ENCODE measurements at regions not wholly inside any gene's neighbourhood (a gene's known extent, or its start where the extent isn't known, plus 50 kb on each side); places are given as distances from the start of the nearest gene placed in this dataset.

DNA sequence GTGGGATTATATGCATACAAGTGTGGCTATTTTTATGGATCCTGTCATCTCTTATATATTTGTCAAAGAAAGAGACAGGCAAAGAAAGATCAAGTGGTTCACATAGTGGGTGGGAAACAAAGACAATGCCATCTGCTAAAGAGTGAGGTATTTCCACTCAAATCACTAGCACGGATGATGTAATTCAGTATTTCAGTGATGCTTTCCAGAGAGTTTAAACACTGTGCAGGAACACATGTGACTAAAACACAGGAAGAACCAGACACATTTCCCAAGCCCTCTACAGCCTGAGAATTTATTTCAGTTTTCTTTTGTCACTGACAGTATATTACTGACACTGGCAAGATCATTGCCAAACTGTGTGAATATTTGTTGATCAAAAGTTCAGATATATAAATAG, 885.7 kb upstream of the CELF2 start:
- DNase-seq (ENCODE audit: low spot score) = no peak

DNA sequence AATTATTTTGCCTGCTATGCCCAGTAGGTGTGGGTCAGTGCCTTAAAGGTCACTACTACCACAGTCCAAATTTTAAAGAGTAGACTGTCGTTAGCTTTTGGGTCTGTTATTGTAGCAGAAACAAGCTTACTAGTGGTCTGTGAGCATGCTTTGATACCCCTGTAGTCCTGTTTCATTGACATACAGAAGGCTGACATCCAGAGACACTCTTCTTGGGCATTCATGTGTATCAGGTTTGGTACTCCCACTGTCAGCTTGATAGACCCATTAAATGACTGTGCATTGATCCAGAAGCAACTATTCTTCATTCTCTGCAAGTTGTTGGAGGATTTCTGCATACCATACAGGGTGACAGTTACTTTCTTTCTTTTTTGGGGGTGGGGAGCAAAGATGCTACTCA, 884.4 kb upstream of the CELF2 start:
- no peak for DNase-seq (ENCODE audit: low spot score)

DNA sequence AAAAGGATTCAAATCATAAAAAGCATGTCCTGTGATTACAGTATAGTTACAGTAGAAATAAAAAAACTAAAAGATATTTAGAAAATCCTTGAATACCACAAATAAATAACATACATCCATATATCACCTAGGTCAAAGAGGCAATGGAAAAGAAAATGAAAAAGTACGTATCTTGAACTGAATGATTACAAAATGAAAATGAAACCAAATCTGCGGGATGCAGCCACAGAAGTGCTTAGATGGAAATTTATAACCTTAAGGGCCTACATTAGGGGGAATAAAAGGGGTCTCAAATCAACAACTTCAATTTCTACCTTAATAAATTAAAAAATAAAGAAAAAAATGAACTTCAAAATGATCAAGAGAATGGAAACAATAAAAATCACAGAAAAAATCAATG, 879.0 kb upstream of the CELF2 start:
- no peak for DNase-seq (ENCODE audit: low spot score)

DNA sequence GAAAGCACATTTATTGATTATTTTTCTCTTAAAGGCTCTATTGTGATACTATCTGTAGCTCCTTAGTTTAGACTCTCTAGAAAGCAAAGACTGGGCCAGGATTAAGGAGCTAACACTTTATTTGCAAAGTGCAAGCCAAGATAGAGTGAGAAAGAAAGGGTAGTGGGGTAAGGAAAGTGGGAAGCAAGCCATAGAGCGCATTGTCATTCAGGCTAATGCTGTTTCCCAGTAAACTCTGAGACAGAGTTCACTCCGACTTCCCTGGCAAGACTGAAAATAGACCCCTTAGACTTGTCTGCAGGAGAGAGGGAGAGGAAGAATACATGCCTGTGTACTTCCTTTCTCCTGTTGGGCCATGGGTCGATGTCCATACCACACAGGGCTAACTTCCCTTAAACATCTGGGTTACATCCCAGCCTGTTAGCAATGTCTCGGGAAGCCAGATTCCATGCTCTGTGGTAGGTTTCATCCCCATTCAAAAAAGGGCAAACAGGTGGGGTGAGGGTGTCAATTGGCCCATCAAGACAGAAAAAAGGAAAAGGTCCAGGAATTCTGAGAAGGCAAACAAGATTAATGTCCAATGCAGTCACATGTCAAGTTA, 875.8 kb upstream of the CELF2 start:
- DNase-seq (ENCODE audit: low spot score) = no peak

DNA sequence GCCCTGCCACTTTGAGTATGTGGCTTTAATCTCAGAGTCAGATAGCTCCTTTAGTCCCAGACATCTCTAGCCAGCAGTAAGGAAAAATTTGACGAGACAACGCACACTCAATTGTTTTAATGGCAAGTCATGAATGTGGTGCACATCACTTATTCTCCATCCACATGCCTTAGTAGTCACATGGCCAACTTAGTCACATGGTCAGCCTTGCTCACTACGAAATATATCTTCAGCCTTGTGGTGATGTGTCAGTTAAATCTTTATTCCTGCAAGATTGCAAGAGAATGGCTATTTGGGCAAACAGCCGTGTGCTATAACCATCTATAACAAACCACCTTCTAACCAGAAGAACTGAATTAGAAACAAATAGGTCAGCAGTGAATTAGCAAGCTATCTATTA, 871.1 kb upstream of the CELF2 start:
- no peak for DNase-seq (ENCODE audit: low spot score)

DNA sequence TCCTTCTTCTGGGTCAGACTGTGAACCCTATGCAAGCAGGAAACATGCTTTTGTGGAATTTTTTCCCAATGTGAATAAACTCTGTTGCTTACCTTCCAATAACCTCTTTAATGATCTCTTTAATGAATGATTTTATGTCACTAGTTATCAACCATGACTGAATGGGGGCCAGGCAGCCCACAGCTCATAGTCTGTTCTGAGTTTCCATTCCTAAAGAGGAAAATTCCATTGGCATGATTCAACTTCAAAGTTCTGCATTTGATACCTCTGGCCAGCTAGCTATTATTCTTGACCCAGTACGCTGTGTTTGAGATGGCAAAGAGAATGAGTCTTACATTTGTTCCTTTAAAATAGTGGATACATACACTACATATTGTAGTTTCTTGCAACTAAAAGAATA, 867.8 kb upstream of the CELF2 start:
- DNase-seq (ENCODE audit: low spot score) = no peak

DNA sequence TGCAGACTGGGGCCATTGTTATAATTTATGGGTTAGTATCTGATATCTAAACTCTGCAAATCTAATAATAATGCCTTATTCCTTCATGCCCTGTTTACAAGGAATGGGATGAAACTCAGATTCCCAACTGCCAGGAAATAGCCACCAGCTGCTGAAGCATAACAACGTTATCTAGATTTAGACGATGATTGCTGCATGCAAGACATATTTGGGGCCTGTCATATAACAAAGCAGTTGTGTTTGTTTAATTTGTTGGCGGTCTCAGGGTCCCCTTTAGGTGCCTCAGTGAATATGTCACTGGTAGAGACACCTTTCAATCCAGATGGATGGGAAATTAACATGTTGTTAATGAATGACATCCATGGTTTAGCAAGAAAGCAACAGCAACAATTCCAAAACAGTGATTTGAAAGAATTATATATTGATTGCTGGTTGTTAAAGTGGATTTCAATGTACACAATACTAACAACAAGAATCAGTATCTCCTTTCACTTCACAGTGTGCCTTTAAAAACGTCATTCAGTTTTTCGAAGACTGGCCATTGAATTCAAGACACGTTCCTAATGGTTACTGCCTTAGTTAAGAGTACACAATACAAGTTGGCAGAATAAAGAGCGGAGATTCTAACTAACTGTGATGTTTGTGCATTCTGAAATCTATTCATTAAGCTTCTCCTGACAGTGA, 860.6 kb upstream of the CELF2 start:
- DNase-seq (ENCODE audit: low spot score) = no peak

DNA sequence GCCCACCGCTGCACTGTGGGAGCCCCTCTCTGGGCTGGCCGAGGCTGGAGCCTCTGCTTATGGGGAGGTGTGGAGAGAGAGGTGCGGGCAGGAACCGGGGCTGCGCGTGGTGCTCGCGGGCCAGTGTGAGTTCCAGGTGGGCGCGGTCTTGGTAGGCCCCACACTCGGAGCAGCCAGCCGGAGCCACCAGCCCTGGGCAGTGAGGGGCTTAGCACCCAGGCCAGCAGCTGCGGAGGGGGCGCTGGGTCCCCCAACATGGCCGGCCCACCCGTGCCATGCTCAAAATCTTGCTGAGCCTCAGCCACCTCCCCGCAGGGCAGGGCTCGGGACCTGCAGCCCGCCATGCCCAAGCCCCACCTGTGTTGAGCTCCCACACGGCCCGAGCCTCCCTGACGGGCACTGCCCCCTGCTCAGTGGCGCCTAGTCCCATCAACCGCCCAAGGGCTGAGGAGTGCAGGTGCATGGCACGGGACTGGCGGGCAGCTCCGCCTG, 856.8 kb upstream of the CELF2 start:
- DNase-seq (ENCODE audit: low spot score) = no peak

DNA sequence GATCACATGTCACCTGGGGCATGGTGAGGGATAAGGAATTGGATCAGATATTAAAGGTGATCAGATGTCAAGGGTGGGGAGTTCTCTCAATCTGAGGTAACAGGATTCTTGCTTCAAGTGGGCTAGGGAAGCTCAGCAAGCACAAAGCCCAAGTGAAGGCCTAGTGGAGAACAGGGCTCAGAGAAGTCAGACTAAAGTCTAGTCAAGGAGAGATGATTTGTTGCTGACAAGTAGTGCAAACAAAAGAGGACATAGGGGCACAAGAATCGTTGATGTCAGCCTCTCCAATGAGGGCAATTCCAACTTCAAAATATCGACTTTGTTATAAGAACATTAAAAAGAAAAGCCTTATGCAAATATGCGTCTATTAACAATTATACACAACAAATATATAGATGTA, 852.8 kb upstream of the CELF2 start:
- DNase-seq (ENCODE audit: low spot score) = no peak

DNA sequence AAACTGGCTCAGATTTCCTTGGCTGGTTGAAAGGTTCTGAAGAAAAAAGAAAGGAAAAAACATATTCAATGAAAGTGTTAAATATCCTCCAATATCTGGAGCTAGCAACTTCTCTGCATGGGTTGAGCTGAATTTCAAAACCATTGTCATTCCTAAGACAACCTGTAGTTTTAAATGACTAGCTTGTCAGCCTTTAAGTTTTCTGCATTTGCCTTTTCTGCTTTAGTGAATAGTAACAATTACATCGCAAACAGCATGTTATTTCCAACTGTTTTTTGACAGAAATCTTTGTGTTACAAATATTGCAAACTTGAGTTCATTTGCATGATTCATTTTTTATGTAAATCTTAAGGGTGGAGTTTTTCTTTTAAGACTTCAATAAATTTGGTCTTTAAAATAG, 852.3 kb upstream of the CELF2 start:
- DNase-seq (ENCODE audit: low spot score) = no peak

DNA sequence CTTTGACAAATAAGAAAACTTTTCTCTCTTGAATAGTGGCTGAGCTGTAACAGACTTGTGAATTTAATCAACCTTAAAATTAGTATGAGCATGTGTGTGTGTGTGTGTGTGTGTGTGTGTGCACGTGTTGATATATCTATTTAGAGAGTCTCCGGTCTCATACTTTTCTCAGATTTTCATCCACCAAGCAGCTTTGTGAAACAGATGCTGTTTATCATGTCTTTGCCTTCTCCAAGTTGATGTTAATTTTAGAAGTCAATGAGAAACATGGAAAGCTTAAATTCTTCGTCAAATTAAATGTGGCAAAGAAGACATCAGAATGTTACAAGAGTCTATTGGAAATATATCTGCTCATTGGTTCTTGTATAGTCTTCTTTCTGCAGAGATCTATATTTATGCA, 839.2 kb upstream of the CELF2 start:
- DNase-seq (ENCODE audit: low spot score) = no peak

DNA sequence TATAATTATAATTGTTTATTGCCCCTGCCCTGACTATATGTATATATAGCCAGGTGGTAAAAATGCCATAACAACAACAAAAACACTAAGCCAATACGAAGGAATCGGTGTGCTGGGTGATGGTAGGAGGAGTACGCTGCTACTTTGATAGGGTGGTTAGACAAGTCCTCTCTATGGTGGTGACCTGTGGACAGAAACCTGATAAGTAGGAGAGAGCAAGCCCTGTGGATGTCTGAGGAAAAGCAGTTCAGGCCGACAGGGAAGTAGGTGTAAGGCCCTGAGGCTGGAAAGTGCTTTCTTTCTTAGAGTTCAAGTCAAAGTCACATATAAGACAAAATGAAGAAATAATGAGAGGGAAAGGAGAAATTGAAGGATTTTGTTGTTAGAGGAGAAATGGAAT, 823.8 kb upstream of the CELF2 start:
- DNase-seq (ENCODE audit: low spot score) = no peak

DNA sequence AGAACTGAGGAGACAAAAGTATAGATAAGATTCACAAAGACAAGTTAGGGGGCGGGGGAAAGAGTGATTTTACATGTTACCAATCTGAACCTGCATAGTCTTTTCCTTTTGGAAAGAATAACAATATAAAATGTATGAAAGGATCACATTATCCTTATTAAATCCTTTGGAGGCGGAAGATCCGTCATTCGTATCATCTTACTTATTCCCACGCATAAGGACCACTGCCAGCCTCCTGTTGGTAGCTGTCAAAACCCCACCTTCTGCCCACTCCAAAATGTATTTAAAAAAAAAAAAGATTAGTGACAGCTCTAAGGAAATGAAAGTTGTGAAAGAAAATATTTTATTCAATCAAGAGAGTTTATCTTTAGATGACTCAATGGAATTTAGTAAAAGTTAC, 821.0 kb upstream of the CELF2 start:
- no peak for DNase-seq (ENCODE audit: low spot score)

DNA sequence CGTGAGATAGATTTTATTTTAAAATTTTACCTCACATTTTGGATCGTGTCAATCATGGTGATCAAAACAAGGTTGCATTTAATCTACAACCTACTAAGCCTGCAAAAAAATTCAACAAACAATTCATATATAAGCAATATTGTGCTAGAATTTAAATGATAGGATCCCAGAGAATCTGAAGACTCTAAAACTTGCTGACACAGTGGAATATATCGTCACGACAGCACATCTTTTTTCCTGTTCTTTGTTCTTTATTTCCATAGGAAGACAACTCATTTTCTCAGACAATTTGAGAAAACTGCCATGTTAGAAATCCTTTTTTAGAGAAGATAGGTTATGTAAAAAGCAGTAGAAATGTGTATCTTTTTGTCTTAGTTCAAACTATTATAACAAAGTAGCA, 820.2 kb upstream of the CELF2 start:
- no peak for DNase-seq (ENCODE audit: low spot score)

DNA sequence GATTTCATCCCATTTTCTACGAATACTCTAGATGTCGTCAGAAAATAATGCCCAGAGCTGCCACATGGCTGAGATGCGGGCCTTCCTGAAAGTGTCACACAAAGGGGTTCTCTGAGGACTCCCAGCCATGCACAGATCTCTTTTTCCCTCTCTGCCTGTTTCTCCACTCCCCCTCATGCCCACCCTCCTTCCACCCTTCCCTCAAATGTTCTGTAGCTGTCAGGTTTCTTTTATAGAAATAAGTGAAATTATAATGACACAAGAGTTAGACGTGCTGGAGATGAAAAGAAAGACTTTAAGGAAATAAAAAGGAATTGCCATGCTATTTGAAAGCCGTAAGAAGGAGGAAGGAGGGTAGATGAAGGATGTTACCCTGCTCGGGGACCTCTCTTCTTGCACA, 819.3 kb upstream of the CELF2 start:
- no peak for DNase-seq (ENCODE audit: low spot score)

DNA sequence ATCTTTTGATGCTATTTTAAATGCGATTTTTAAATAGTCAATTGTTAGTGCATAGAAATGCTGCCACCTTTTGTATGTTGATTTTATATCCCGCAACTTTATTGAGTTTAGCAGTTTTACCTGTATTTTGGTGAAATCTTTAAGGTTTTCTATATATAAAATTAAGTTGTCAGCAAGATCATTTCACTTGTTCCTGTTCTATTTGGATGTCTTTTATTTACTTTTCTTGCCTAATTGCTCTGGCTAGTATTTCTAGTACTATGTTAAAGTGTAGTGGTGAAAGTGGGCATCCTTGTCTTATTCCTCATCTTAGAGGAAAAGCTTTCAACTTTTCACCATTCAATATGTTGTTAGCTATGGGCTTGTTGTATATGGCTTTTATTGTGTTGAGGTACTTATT, 813.3 kb upstream of the CELF2 start:
- no peak for DNase-seq (ENCODE audit: low spot score)

DNA sequence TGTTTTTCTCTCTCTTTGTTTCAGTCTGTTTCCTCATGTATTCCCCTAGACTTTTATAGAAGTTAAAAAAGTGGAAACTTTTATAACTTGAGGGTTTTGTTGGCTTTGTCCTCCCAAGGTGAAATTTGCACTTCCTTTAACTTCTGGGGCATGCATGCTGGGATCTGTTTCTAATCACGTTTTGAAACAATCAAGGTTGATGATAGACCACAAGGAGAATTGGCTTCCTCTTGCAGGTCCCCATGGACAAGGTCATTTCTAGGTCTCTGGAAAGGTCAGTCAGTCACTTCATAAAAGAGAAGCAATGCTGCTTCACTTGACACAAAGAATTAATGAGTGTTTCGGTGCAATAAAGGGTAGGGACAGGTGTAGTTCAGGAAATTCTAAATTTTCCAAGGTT, 811.8 kb upstream of the CELF2 start:
- DNase-seq (ENCODE audit: low spot score) = no peak

DNA sequence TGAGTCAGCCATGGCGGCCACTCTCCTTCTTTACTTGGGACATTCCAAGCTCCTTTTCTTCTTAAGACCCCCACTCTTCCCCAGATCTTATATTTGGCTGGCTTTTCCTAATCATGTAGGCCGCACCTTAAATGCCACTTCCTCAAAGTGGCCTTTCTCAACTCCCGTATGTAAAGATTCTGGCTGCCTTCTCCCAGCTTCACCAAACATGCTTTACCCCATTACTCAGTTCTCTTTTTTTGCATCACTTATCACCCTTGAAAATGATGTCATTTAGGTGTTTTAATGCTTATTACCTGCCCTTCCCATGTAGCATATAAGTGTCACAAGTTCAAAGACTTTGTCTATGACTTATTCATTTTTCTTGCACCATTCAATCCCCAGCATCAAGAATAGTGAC, 810.1 kb upstream of the CELF2 start:
- DNase-seq (ENCODE audit: low spot score) = no peak

DNA sequence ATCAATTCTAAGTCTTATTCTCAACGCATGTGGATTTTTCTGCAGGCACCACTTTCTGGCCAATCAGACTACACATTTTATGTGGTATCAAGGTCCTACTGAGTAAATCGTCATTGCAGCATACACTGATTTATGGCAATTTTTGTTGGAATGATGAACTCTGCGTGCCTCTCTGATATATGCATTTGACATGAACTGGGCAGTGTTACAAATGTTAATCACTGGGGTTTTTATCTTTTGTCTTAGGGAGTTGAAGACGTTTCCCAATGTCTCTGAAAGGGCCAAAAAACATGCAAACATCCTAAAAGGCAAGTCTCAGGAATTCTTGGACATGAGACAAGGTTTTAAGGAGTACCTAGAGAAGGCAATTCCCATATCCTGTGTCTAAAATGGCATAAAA, 809.5 kb upstream of the CELF2 start:
- DNase-seq (ENCODE audit: low spot score) = no peak

DNA sequence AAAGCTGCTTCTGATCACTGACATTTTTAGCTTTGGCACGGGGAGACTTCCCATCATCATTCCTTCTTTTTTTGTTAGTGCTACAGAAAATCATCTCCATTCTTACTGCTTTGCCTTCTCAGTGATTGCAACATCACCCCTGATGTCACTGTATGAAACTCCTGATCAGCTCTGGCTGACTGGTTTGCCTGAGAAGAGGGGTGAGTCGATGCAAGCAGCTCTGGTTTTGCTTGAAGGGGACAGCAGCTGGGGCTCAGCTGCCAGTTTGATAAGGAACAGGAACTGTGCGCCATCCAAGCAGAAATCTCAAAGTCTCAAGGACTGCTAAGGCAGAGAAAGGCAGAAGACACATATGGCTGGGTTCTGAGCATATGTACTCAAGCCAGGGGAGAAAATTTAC, 808.5 kb upstream of the CELF2 start:
- DNase-seq (ENCODE audit: low spot score) = no peak

DNA sequence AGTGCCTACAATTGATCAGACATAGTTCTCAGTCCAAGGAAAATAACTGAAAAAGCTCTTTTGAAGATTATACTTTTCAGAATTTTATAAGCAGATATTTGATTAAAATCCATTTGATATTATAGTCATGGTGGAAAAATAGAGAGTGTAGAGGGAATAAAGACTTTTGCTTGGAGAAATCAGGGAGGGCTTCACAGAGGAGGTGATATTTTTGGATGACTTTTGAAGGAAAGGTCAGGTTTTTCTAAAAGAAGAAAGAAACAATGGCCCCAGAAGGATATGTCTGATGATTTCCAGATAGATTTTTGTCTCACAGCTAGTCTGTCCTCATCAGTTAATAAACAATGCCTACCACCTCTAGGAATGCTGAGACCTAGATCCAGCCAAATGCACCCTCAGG, 806.3 kb upstream of the CELF2 start:
- DNase-seq (ENCODE audit: low spot score) = no peak

DNA sequence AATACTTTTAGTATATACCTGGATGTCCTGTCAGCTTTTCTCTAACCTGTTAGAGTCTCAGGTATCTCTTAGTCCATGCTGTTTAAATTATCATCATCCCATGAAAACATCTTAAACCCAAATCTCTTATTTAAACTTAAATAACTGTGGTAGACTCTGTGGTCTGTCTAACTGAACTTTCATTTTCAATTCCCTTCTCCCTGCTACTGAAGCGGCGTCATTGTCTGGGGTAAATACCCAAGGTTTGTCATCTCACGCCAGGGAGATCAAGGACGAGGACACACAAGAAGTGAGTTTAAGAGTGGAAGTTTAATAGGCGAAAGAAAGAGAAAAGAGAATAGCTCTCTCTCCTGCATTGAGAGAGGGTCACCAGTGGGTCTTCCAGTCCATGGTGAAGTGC, 804.4 kb upstream of the CELF2 start:
- DNase-seq (ENCODE audit: low spot score) = no peak

DNA sequence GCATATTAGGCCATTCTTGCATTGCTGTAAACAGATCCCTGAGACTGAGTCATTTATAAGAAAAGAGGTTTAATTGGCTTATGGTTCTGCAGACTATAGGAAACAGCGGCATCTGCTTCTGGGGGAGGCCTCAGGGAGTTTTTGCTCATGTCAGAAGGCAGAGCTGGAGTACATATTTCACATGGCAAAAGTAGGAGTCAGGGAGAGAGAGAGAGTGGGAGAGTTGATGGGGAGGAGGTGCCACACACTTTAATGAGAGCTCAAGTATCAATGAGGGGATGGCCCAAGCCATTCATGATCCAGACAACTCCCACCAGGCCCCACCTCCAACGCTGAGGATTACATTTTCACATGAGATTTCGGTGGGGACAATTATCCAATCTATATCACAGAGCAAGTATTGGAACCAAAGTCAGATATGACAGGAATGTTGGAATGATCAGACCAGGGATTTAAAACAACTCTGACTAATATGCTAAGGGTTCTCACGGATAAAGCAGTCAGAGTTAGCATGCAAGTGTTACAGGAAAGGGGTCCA, 795.3 kb upstream of the CELF2 start:
- DNase-seq (ENCODE audit: low spot score) = no peak

DNA sequence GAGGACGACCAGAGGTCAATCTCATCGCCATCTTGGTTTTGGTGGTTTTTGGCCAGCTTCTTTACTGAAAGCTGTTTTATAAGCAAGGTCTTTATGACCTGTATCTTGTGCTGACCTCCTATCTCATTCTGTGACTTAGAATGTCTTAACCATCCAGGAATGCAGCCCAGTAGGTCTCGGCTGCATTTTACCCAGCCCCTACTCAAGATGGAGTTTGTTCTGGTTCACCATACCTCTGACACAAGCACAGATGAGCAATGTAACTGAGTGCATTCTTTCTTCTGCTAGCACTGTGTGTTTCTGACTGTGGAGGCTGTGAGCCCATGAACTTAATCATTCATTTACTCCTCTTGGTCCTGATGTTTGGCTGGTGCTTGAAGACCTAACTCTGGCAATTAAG, 794.5 kb upstream of the CELF2 start:
- no peak for DNase-seq (ENCODE audit: low spot score)

All from D341Med (cell line).